IMR-90 (cell line): ENCODE measurements at regions not wholly inside any gene's neighbourhood (a gene's known extent, or its start where the extent isn't known, plus 50 kb on each side); places are given as distances from the start of the nearest gene placed in this dataset.

Source experiments
- ATAC-seq: fragments of 200-7000 bp; cut with Tn5 transposase; 2 replicates; pipeline ENCODE4 v1.9.1; 2020; ENCODE audit warnings: low read depth, mild to moderate bottlenecking, moderate library complexity
- BruUV-seq: library from RNA; stranded (reverse); fragments of 400-500 nt; replicated peaks from 2 replicates; lab custom pipeline; 2021; lab: Mats Ljungman, UMichigan
- CTCF ChIA-PET: fragments of 300-600 bp; formaldehyde crosslinking; extraction: SDS; loops from one replicate; lab custom pipeline; 2021; ENCODE audit warnings: antibody characterized with exemption; lab: Yijun Ruan, JAX
- POLR2A ChIA-PET: fragments of 300-600 bp; sonication (Branson Sonifier 250); formaldehyde crosslinking; loops from one replicate; lab custom pipeline; 2022; ENCODE audit warnings: antibody characterized with exemption; ENCODE audit not compliant: unreplicated experiment; lab: Charles Lee
- DNase-seq: peaks from one replicate; pipeline ENCODE4 v3.0.0; 2013
- H2AFZ ChIP-seq: replicated peaks from 2 replicates; pipeline ENCODE3; 2013; ENCODE audit warnings: low read length, mild to moderate bottlenecking; ENCODE audit not compliant: poor library complexity
- H2AK5ac ChIP-seq: 2 replicates; pipeline ENCODE4 v1.6.1; 2013; ENCODE audit warnings: low read depth, low read length, inconsistent platforms
- H2AK9ac ChIP-seq: replicated peaks from 2 replicates; pipeline ENCODE3; 2013; ENCODE audit warnings: mild to moderate bottlenecking, low read depth, low read length, moderate library complexity; ENCODE audit not compliant: poor library complexity
- H2BK120ac ChIP-seq: 2 replicates; pipeline ENCODE4 v1.6.1; 2013; ENCODE audit warnings: low read depth, low read length, inconsistent platforms
- H2BK15ac ChIP-seq: 3 replicates; pipeline ENCODE4 v1.6.1; 2013; ENCODE audit warnings: low read depth, low read length, inconsistent platforms
- H2BK20ac ChIP-seq: 2 replicates; pipeline ENCODE4 v1.6.1; 2013; ENCODE audit warnings: low read depth, mild to moderate bottlenecking, inconsistent platforms, low read length, moderate library complexity
- H2BK5ac ChIP-seq: 2 replicates; pipeline ENCODE4 v1.6.1; 2013; ENCODE audit warnings: mild to moderate bottlenecking, low read depth, low read length, inconsistent platforms; ENCODE audit not compliant: poor library complexity, severe bottlenecking
- H3K14ac ChIP-seq: replicated peaks from 2 replicates; pipeline ENCODE4 v1.6.1; 2013; ENCODE audit warnings: low read depth, low read length, inconsistent platforms
- H3K18ac ChIP-seq: 2 replicates; pipeline ENCODE4 v1.6.1; 2013; ENCODE audit warnings: low read depth, low read length, control low read depth
- H3K23ac ChIP-seq: 2 replicates; pipeline ENCODE4 v1.6.1; 2013; ENCODE audit warnings: low read depth, low read length, inconsistent platforms
- H3K27ac ChIP-seq: 2 replicates; pipeline ENCODE4 v1.5.1; 2013; ENCODE audit warnings: mild to moderate bottlenecking, control low read depth, low read length; ENCODE audit not compliant: insufficient read depth
- H3K27me3 ChIP-seq: 2 replicates; pipeline ENCODE4 v1.6.1; 2013; ENCODE audit warnings: low read length; ENCODE audit not compliant: control insufficient read depth, insufficient read depth
- H3K36me3 ChIP-seq: 2 replicates; pipeline ENCODE4 v1.6.1; 2013; ENCODE audit warnings: low read length, mixed read lengths; ENCODE audit not compliant: control insufficient read depth, insufficient read depth
- H3K4ac ChIP-seq: 2 replicates; pipeline ENCODE4 v1.6.1; 2013; ENCODE audit warnings: low read depth, low read length, inconsistent platforms
- H3K4me1 ChIP-seq: 2 replicates; pipeline ENCODE4 v1.6.1; 2013; ENCODE audit warnings: low read length, mixed read lengths; ENCODE audit not compliant: control insufficient read depth, insufficient read depth
- H3K4me2 ChIP-seq: 2 replicates; pipeline ENCODE4 v1.6.1; 2013; ENCODE audit warnings: low read depth, mild to moderate bottlenecking, control low read depth, low read length, moderate library complexity
- H3K4me3 ChIP-seq: 2 replicates; pipeline ENCODE4 v1.5.1; 2013; ENCODE audit warnings: low read depth, mild to moderate bottlenecking, control low read depth, low read length, moderate library complexity; ENCODE audit not compliant: insufficient read depth
- H3K56ac ChIP-seq: 2 replicates; pipeline ENCODE4 v1.6.1; 2013; ENCODE audit warnings: low read length, inconsistent platforms; ENCODE audit not compliant: insufficient read depth; ENCODE audit errors: extremely low read depth
- H3K79me1 ChIP-seq, 2 experiments: 2 replicates each; pipeline ENCODE4 v1.6.1; 2013; ENCODE audit warnings: low read length in 2 of 2, inconsistent platforms in 1 of 2, low read depth in 1 of 2
- H3K9ac ChIP-seq: 2 replicates; pipeline ENCODE4 v1.6.1; 2013; ENCODE audit warnings: low read depth, low read length, control low read depth
- H3K9me1 ChIP-seq: 2 replicates; pipeline ENCODE4 v1.6.1; 2013; ENCODE audit warnings: low read length, inconsistent platforms; ENCODE audit not compliant: insufficient read depth
- H3K9me3 ChIP-seq: 2 replicates; pipeline ENCODE4 v1.6.1; 2013; ENCODE audit warnings: low read length; ENCODE audit not compliant: control insufficient read depth, insufficient read depth
- H4K20me1 ChIP-seq: 2 replicates; pipeline ENCODE4 v1.6.1; 2013; ENCODE audit warnings: low read length, inconsistent platforms; ENCODE audit not compliant: insufficient read depth
- H4K5ac ChIP-seq: 2 replicates; pipeline ENCODE4 v1.6.1; 2013; ENCODE audit warnings: mild to moderate bottlenecking, low read depth, low read length, control low read depth
- H4K8ac ChIP-seq, 2 experiments: 2 replicates each; pipeline ENCODE4 v1.6.1; 2013; ENCODE audit warnings: low read depth in 2 of 2, low read length in 2 of 2, control low read depth in 1 of 2, inconsistent platforms in 1 of 2
- H4K91ac ChIP-seq: 2 replicates; pipeline ENCODE4 v1.6.1; 2013; ENCODE audit warnings: low read depth, low read length, inconsistent platforms; ENCODE audit not compliant: insufficient read depth
- BHLHE40 ChIP-seq: fragments of 150-350 bp; IDR thresholded peaks from 2 replicates; pipeline ENCODE4 v1.6.1; 2016; ENCODE audit warnings: mild to moderate bottlenecking, low read depth, low read length
- CEBPB ChIP-seq: IDR thresholded peaks from 2 replicates; pipeline ENCODE4 v1.6.1; 2012; ENCODE audit warnings: low read depth, low read length, improper control_type of control experiment
- CHD1 ChIP-seq: IDR thresholded peaks from 2 replicates; pipeline ENCODE4 v1.6.1; 2012; ENCODE audit warnings: low read depth, low read length, improper control_type of control experiment
- FOS ChIP-seq: fragments of 150-350 bp; IDR thresholded peaks from 2 replicates; pipeline ENCODE4 v1.6.1; 2016; ENCODE audit warnings: low read depth, low read length
- MAFK ChIP-seq: IDR thresholded peaks from 2 replicates; pipeline ENCODE4 v1.6.1; 2012; ENCODE audit warnings: low read depth, low read length, improper control_type of control experiment
- MAZ ChIP-seq: IDR thresholded peaks from 2 replicates; pipeline ENCODE4 v1.6.1; 2012; ENCODE audit warnings: low read depth, mild to moderate bottlenecking, low read length, improper control_type of control experiment, moderate library complexity, borderline replicate concordance
- MXI1 ChIP-seq: IDR thresholded peaks from 2 replicates; pipeline ENCODE4 v1.6.1; 2012; ENCODE audit warnings: low read depth, mild to moderate bottlenecking, low read length, moderate library complexity, borderline replicate concordance
- NFE2L2 ChIP-seq: fragments of 150-350 bp; IDR thresholded peaks from 2 replicates; pipeline ENCODE4 v1.6.1; 2016; ENCODE audit warnings: low read depth, mild to moderate bottlenecking, low read length
- POLR2A ChIP-seq: IDR thresholded peaks from 2 replicates; pipeline ENCODE4 v1.6.1; 2012; ENCODE audit warnings: mild to moderate bottlenecking, low read depth, low read length
- RAD21 ChIP-seq: IDR thresholded peaks from 2 replicates; pipeline ENCODE4 v1.6.1; 2012; ENCODE audit warnings: low read length, improper control_type of control experiment
- RCOR1 ChIP-seq: IDR thresholded peaks from 2 replicates; pipeline ENCODE4 v1.6.1; 2012; ENCODE audit warnings: mild to moderate bottlenecking, low read length, improper control_type of control experiment; ENCODE audit not compliant: insufficient replicate concordance
- RFX5 ChIP-seq: IDR thresholded peaks from 2 replicates; pipeline ENCODE4 v1.8.0; 2012; ENCODE audit warnings: low read depth, mild to moderate bottlenecking, low read length, moderate library complexity
- SMC3 ChIP-seq: fragments of 150-350 bp; IDR thresholded peaks from 2 replicates; pipeline ENCODE4 v1.6.1; 2016; ENCODE audit warnings: low read depth, mild to moderate bottlenecking, antibody characterized with exemption, low read length, moderate library complexity
- WGBS, 2 experiments: methylation state at CpG; one replicate each; pipeline versions ENCODE4 v1.1.5 to v1.1.7; 2013; ENCODE audit warnings: missing lambda C conversion rate in 2 of 2; ENCODE audit not compliant: insufficient read length in 1 of 2; ENCODE audit errors: extremely low coverage in 2 of 2; 5-methylcytosine and 5-hydroxymethylcytosine counted together
- dilution Hi-C: fragments of 300-500 bp; cut with HindIII; formaldehyde crosslinking; loops from one replicate; pipeline ENCODE4 v1.14.3; 2018; ENCODE audit warnings: low sequenced_read_pairs; ENCODE audit not compliant: unreplicated experiment
- in situ Hi-C: fragments of 300-500 bp; cut with MboI; formaldehyde crosslinking; loops from 3 replicates; pipeline ENCODE4 v1.14.3; 2019; ENCODE audit warnings: low sequenced_read_pairs, inconsistent platforms, mixed read lengths
- intact Hi-C: fragments of 100-400 bp; cut with micrococcal nuclease; formaldehyde crosslinking; loops from 2 replicates; pipeline ENCODE4 v1.10.0; 2022
- TF ChIP-seq, protein P1 (sequence below): conservative IDR thresholded peaks from 2 replicates; pipeline ENCODE4 v1.5.1; 2012; ENCODE audit warnings: mild to moderate bottlenecking, low read depth, low read length, improper control_type of control experiment
- TF ChIP-seq, protein P2 (sequence below): fragments of 150-350 bp; IDR thresholded peaks from 2 replicates; pipeline ENCODE4 v1.6.1; 2017; ENCODE audit warnings: mild to moderate bottlenecking, antibody characterized with exemption, low read length, low read depth

DNA sequence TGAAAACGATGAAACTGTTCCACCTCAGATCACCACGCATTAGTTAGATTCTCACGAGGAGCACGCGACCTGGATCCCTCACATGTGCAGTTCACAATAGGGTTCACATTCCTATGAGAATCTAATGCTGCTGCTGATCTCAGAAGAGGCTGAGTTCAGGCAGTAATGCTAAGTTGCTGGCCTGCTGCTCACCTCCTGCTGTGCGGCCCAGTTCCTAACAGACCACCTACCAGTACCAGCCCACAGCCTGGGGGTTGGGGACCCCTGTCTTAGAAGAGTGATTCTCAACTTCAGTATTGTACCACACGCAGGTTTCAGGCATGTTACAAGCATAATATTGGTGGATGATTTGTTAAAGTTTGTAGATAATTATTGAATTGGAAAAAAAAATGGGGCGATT is 182.7 kb downstream of the BLID start:
- no peak overlapping the region for H2AK9ac ChIP-seq
- ChIA-PET CTCF (no interaction called here), POLR2A (no interaction called here)
- H3K9ac ChIP-seq, result no peak overlapping the region
- in situ Hi-C loops (no loop called here), dilution Hi-C loops (no loop called here), intact Hi-C loops (loop anchor here (5.0 kb wide), 1 partner anchor 41 kb away; no protein-coding TSS in a partner anchor)
- peak overlapping the region; percentile 69 for H2BK5ac ChIP-seq
- H4K20me1 ChIP-seq, result no peaks in the 10 kb centered on the region
- 100% methylated on average over 1 to 4 of the region's 8 CpGs for WGBS, 2 experiments
- no TSS peak for BruUV-seq
- ATAC-seq (no peak), DNase-seq (no peak)
- no peak overlapping the region for H4K8ac ChIP-seq
- H3K79me1 ChIP-seq, result peaks cover 0 to 9% of the 10 kb centered on the region in 2 experiments; a peak in 1 of 4 replicates
- H2BK20ac ChIP-seq, result no peak overlapping the region
- no peak overlapping the region; the same call in 1 of the 2 replicates for H2BK120ac ChIP-seq
- H4K91ac ChIP-seq, result no peak overlapping the region
- H3K4me1 ChIP-seq, result peaks cover 23% of the 10 kb centered on the region
- H3K4me2 ChIP-seq, result no peak overlapping the region
- no peak overlapping the region for H3K27ac ChIP-seq
- H3K56ac ChIP-seq, result no peak overlapping the region
- peak overlapping the region; percentile 43; the same call in 1 of the 3 replicates for H2BK15ac ChIP-seq
- no peaks in the 10 kb centered on the region for H3K36me3 ChIP-seq
- H3K9me1 ChIP-seq, result peaks cover 8% of the 10 kb centered on the region; the same call in 1 of the 2 replicates
- 0 out of 2 replicates have a peak overlapping the region, but pooled peaks have one; percentile 21 for H3K14ac ChIP-seq
- H2AK5ac ChIP-seq, result peak overlapping the region; percentile 58
- H3K23ac ChIP-seq, result no peak overlapping the region
- H3K9me3 ChIP-seq, result no peaks in the 10 kb centered on the region
- no peak for TF ChIP-seq RFX5
- no peak for TF ChIP-seq RAD21
- no peak for TF ChIP-seq MAZ
- TF ChIP-seq CHD1, result no peak
- TF ChIP-seq BHLHE40, result no peak
- TF ChIP-seq RCOR1, result no peak
- TF ChIP-seq, protein P1, sequence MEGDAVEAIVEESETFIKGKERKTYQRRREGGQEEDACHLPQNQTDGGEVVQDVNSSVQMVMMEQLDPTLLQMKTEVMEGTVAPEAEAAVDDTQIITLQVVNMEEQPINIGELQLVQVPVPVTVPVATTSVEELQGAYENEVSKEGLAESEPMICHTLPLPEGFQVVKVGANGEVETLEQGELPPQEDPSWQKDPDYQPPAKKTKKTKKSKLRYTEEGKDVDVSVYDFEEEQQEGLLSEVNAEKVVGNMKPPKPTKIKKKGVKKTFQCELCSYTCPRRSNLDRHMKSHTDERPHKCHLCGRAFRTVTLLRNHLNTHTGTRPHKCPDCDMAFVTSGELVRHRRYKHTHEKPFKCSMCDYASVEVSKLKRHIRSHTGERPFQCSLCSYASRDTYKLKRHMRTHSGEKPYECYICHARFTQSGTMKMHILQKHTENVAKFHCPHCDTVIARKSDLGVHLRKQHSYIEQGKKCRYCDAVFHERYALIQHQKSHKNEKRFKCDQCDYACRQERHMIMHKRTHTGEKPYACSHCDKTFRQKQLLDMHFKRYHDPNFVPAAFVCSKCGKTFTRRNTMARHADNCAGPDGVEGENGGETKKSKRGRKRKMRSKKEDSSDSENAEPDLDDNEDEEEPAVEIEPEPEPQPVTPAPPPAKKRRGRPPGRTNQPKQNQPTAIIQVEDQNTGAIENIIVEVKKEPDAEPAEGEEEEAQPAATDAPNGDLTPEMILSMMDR, result no peak
- no peak for TF ChIP-seq MAFK
- no peak for TF ChIP-seq NFE2L2
- TF ChIP-seq MXI1, result no peak
- TF ChIP-seq POLR2A, result no peak
- TF ChIP-seq SMC3, result no peak
- no peak for TF ChIP-seq FOS
- TF ChIP-seq CEBPB, result no peak
- TF ChIP-seq, protein P2, sequence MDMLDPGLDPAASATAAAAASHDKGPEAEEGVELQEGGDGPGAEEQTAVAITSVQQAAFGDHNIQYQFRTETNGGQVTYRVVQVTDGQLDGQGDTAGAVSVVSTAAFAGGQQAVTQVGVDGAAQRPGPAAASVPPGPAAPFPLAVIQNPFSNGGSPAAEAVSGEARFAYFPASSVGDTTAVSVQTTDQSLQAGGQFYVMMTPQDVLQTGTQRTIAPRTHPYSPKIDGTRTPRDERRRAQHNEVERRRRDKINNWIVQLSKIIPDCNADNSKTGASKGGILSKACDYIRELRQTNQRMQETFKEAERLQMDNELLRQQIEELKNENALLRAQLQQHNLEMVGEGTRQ, result no peak
- no peak overlapping the region for H3K4ac ChIP-seq
- no peaks in the 10 kb centered on the region for H3K27me3 ChIP-seq
- H2AFZ ChIP-seq, result no peak overlapping the region
- H4K5ac ChIP-seq, result no peak overlapping the region
- H3K18ac ChIP-seq, result no peak overlapping the region
- H3K4me3 ChIP-seq, result no peak overlapping the region
